ENCODE measurements at regions not wholly inside any gene's neighbourhood (a gene's known extent, or its start where the extent isn't known, plus 50 kb on each side); places are given as distances from the start of the nearest gene placed in this dataset.

DNA sequence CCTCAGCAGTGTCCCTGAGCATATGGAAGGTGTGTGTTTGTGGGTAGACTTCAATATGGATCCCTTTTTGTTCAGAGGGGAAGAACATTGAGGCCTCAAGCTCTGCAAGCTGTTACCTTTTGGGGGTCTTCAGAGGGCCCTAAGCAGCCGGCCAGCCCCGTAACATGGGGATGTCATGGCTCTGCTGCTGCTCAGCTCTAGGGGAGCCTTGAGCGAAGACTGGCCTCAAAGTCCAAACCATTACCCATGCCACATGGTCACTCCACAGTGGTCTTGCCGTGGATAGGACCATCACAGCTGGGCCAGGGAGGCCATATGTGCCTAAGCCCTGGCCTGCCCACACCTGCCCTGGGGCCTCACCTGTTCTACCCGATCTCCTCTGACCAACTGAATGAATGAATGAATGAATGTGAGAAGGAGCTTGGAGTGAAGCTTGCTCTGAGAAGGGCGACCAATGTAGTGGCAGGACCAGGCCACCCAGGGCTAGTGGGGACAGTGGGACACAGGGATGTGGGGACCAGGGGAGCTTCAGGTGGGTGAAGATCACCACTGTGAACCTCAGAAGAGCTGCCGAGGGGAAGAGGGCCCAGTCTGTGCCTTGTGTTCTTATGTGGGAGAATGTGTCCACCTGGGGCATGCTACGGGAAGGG, 754.6 kb downstream of the BRD1 start:
- no peak for DNase-seq

DNA sequence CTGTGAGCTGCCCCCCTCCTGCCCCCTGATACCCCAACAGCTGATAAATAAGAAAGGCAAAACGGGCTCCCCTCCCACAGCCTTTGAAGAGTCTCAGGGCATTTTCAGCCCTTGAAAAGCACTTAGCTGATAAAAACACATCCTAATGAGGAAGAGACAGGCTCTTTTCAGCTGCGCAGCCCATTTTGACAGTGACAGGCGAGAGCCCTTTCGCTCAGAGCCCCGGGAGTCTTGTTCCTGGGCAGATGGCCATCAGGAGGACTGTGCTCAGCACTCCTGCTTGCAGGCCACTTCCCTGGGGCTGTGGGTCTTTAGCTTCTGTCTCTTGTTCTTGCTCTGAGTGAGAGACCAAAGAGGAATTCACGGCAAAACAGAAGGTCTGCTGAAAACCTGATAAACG, 757.2 kb downstream of the BRD1 start:
- DNase-seq: no peak

DNA sequence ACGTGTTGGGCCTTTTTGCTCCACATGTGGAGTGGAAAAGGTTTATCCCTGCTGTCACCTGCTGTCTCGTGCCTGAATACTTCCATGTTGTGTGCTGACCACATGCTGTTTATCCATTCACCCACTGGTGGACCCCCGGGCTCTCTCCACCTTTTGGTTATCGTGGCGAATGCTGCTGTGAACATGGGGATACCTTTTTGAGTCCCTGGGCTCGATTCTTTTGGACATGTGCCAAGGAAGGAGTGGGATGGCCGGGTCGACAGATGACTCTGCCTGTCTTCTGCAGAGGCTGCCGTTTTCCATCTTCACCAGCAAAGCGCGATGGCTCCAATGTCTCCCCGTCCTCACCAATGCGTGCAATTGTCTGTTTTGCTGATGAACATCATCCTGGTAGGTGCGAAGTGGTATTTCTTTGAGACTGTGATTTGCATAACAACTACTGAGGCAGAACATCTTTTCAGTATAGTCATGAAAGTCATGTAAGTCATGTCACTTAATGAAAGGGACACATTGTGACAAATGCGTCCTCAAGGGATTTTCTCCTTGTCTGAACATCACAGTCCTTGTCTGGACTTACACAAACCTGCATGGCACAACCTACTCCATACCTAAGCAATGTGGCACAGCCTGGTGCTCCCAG, 758.7 kb downstream of the BRD1 start:
- DNase-seq: no peak

DNA sequence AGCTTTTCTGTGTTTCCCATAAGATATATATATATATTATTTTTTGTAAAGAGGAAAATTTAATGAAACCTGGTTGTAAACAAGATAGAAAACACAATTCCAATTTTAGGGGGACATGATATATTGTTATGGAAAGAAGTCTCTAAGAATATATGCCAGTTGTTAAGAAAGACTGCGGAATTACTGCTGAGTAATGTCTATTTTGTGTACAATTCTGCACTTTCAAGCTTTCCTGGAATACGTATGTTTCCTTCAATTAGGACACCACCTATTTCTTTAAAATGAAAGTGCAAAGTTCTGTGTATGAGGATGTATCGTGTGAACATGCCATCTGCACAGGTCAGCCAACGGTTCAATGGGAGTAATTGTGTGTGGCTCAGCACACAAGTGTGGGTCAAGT, 760.2 kb downstream of the BRD1 start:
- DNase-seq: no peak

DNA sequence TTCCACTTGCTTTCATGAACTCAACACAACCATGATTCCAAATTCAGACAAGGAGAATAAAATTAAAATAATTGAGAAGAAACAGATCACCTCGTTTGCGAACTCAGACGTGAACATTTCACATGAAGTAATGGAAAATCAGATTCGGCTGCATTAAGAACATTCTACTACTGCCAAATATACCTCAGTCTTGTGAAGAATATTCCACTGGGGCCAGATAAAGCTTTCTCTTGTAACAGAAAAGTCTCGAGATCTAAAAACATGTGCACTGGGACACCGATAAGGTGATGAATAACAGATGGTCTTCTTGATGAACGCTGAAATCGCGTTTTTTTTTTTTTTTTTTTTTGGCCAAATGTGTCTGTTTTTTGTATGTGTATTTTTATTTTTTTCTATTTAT, 761.1 kb downstream of the BRD1 start:
- no peak for DNase-seq

DNA sequence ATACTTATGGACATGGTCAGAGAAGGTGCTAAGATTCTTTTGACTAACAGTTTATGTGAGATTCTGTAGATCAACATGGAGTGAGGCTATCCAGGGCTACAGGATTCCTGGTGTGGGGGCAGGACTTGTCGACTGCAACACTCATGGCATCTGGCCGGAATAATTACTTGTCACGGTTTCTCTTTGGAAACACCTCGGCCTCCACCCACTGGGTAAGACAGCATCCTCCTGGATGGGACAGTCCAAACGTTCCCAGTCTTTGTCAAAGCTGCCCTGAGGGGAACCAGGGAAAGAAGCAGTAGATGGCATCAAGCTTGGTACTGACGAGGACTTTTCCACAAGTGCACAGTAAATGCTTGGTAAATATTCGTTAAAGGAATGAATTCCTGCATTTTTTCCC, 762.8 kb downstream of the BRD1 start:
- no peak for DNase-seq

DNA sequence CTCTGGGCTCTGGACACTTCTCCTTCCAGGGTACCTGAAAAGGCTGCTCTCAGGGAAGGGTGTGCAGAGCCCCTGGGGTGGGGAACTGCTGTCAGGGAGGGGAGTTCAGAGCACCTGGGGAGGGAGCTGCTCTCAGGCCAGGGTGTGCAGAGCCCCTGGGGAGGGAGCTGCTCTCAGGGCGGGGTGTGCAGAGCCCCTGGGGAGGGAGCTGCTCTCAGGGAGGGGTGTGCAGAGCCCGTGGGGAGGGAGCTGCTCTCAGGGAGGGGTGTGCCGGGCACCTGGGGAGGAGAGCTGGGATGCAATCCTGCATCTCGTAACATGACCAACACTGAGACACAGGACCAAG, 764.2 kb downstream of the BRD1 start:
- no peak for DNase-seq

DNA sequence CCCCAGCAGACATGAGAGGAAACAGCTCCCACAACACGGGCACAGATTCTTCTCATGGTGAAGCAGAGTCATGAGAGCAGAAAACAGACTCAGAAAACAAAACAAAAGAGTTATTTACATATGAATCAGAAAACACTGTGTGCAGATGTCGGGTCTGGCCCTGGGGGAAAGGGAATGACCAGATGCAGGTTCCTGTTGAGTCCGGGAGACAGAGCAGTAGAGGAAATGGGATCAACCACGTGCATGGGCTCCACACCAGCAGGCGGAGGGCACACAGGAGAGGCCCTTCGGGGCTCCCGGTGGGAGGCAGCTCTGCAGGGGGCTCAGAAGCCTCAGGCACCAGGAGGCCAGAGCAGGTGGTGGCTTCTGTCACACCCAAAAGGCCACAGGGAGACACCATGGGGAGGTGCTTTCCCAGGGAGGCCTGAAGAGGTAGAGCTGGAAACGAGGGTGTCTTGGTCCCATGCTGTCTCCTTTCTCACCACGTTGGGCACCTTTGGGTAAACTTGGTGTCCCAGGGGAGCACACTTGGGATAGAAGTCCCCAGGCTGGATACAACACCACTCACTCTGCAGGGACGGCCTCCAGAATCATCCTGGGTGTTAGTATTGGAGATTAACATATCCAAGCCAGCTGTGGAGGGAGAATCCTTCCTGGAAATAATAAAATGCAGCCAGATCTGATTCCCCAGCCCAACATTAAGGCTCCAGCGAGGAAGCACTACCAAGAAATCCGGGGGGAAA, 764.7 kb downstream of the BRD1 start:
- no peak for DNase-seq

DNA sequence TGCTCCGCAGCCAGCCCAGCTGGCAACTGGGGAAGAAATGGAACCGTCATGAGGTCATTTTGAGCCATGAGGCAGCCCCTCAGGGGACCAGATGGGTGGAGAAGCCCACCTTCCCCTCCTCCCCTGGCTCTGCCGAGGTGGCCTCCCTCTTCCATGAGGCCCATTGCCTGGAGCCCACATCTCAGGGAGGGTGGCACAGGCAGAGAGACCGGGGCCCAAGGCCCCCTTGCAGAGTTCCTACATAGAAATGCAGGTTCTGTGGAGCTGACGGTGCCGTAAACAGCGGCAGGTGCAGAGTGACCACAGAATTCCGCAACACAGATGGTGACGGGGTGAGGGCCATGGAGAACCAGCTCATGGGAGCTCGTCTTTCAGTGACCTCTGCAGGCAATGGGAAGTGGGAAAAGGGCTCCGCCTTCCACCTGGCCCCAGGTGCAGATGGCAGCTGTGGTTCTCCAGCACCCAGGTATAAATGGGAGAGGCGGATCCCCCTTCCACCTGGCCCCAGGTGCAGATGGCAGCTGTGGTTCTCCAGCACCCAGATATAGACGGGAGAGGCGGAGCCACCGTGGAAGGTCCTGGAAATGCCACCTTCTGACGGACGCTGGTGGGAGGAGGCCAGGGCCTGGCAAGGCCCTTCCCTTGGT, 765.4 kb downstream of the BRD1 start:
- no peak for DNase-seq

DNA sequence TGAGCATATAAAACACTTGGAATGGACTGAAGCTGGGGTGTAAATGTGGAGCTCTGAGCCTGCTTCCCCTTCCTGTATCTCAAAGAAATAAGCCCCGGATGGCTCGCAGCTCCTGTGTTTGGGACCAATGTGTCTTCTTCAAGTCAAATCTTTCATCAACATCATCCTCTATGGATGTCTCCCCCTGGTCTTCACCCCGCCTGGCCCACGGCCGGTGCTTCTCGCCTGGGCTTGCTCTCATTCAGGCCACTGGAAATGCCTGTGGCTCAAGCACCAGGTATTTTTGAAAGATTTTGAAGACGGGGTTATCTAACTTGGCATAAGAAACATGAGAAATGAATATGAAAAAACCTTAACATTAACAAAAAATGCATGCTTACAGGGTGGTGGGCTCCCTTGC, 769.8 kb downstream of the BRD1 start:
- DNase-seq: no peak

DNA sequence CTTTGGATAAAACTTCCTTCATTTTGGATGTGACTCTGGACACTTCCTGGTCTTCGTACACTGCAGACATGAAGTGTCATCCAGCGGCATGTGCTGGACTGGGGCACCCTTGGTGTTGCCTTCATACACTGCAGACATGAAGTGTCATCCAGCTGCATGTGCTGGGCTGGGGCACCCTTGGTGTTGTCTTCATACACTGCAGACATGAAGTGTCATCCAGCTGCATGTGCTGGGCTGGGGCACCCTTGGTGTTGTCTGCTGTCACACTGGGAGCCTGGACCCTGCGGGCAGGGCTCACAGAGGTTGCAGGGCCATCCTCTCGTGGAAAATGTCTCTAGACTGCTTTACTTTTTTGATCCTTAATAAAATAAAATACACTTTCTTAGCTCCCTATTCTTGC, 771.4 kb downstream of the BRD1 start:
- no peak for DNase-seq

DNA sequence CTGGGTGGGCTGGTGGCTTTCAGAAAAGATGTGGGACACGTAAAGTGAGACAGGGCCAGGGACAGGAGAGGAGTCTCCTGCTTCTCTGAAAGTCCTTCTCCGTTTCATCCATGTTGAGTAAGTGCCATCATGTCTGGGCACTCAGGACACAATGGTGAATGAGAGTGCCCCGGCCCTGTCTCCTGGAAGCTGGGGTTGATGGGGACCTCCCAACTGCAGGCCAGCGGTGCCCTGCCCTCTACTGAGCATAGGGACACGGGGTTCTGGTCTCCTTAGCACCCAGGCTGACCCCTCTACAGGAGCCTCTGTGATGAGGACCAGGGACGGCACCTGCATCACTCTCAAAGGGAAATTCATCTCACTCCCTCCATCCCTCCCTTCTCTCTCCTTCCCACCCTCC, 772.3 kb downstream of the BRD1 start:
- DNase-seq: no peak

DNA sequence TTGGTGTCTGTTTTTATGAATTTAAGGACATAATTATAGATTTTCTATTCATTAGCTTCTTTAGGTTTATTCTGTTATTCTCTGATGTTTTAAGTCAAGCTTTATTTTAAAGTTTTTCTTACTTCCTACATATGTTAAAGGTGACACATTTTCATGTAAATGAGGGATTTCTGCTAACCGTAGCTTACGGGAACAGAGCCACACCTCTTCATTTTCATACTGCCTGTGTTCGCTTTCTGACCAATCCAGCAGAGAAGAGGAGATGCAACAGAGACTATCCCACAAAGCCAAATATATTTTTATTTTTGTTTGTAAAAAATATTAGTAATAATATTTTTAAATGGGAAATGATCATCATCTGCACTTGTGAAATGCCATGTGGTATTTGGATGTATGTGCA, 774.1 kb downstream of the BRD1 start:
- no peak for DNase-seq

DNA sequence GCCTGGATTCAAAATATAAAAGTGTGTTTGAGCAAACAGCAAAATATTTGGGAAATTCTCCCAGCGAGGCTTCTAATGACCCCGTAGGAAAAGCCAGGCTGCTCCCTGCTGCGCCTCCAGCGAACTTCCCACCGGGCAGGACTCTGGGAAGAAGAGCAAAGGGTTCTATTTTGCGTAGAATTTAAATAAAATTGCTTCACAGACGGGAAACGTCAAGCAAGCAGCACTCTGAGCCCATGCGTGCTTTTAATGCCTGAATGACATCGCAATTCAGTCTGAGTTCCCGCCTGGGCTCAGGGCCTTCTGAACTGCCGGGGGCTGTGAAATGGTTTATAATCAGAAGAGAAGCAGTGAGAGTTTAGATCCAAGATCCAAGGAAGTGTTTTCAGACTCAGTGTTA, 775.1 kb downstream of the BRD1 start:
- DNase-seq: no peak

DNA sequence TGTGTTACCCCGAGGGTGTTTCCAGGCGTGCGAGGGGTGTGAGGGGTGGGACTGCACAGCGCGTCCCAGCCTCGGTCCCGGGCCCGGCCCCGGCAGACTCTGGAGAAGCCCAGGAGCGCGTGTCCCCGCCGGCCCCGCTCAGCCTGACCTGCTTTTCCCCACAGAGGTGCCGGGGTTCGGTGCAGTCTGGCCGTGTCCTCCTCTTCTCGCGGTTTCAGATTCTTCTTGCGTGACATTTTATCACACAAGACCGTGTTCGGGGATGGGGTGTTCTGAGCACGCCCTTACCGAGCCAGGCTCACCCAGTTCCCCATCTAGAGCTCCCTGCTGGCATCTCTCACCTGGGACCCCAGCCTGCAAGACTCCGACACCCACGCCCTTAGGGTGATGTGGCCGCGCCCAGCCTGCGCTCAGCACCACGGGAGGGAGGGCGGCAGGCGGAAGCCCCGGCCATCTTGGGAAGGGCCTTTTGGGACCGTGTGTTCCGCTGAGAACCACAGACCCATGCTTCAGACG, 775.6 kb downstream of the BRD1 start:
- no peak for DNase-seq

DNA sequence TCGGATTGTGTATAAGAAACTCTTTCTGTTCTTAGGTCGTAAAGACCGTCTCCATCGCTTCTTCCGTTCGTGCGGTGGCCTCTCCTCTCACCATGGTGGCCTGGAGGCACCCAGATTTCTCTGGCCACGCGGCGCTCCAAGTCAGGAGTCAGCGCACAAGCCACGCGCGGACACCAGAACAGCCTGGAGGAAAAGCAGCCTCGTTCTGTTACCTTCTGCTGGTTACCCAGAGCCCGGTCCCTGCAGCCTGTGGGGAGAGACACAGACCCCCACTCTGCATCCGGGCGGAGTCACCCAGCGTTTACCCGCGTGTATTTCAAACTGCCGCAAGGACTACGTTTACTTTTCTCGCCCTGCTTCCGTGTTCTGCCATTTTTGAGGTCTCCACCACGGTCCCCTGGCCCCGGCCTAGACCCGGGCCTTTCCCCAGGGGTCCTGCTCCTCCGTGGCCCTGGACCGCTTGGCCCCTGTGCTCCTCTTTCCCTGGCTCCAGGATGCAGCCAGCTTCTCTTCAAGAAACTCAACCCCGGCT, 776.1 kb downstream of the BRD1 start:
- no peak for DNase-seq

DNA sequence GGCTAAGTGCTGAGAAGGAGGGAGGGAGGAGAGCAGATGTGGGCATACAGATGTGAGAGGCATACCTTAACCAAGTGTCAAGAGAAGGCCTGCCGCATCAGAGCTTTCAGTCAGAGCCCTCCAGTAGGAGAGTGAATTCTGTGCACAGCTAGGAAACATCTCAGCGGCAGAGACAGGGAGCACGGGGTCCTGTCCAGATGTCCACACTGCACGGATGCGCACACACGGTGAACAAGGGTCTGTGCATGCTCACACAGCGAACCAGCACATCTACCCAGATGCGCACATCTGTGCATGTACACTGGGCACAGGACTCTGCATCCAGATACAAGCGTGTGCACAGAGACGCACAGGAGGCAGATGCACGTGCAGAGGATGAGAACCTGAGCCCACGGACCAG, 778.0 kb downstream of the BRD1 start:
- no peak for DNase-seq

DNA sequence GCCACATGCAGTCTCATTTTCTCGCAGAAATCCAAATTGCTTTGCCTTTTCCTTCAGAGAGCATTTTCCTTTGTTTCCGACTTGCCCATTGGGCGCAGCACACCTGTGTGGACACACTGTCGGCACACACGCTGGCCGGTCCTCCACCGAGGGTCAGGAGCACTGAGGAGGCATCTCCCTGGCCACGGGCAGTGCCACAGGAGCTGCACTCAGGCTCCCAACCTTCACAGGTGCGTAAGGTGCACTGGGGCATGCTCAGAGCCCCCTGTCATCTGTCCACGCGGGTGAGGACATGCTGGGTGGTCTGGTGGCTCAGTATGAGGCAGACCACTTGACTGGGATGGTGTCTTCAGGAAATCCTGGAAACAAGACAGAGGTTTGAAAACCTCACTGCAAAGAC, 779.1 kb downstream of the BRD1 start:
- no peak for DNase-seq

DNA sequence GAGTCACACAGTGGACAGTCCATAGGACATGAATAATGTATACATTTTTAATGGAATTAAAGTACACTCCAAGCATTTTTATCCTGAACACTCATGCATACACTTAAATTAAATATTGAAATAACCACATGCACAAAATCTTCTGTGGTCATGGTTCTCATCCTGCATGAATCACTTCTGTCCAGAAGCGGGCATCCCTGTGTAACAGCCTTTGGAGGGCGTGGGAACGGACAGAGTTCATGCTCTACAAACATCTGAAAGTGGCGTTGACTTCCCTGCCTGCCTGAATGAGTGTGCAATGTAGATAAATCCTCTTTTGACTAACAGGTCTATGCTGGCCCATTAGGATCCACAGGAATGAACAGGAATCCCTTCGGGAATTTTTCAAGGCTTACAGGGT, 780.2 kb downstream of the BRD1 start:
- no peak for DNase-seq

DNA sequence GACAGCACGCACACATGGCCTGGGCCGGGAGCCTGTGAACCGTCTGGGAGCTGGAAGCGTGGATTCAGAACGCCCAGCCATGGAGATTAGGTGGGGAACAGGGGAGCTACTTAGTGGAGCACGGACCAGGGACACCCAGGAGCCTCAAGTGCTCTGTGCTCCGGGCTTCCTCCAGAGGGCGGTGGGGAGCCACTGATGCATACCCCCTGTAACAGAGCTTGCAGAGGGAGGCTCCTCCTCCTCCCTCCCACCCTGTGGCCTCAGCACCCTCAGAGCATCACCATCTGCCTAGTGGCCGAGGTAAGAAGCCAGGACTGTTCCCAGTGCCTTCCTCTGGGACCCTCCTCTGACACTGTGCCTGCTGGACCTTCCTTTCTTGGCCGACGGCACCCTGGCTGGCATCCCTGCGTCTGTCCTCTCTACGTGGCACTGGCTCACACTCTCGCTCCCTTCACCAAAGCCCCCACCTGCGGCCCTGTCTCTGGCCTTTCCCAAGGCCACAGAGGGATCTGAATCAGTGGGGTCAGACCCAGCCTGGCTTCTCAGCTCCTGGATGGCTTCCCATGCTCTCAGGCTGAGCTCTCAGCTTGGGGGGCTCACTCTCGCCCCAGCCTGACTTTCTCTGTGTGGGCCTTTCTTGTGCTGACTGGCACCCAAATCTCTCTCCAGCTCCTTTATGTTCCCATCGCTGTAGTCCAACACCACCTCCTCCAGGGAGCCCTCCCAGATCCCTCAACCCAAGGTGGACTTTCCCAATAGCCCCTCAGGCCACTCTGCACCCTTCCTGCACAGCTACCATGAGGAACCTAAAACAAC, 780.9 kb downstream of the BRD1 start:
- DNase-seq: no peak

DNA sequence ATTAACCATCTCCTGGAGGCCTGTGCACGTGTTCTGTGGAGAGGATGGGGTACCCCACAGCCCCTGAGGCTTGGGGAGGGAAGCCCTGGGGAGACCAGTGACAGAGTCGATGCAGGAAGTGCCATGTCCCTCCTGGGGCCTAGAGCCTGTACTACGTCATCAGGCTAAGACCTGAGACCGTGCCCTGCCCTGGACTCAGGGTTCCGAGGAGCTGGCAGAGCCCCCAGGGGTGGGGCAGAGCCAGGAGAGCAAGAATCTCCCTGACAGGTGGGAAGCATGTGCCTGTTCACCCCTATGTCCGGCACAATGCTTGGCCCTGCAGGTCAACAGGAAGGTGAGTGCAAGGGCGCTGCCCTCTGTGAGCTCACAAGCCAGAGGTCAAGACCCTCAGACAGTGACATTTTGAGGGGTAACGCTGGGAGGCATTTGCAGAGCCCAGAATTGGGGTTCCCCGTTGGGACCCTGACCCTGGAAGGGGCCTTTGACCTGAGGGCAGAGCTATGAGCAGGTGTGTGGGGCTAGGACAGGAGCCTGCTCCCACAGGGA, 781.6 kb downstream of the BRD1 start:
- DNase-seq: no peak

DNA sequence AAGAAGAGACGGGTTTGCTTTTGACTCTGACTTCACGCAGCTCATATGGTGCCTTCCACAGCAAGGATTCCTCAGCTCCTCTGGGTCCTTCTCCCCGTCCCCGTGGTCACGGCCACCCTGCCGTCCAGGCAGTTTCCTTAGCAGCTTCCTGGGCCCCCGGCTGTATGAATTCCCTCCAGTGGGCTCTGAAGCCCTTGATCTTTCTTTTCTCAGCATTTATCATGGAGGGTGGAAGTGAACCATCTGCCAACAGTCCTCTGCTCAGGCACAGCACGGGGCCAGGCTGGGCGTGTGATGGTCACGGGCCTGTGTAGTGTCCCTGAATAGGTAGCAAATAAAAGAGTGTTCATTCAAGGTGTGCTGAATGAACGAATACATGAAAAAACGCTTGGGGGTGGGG, 782.4 kb downstream of the BRD1 start:
- no peak for DNase-seq

Measured in NCI-H1048 (cell line).